Left kidney (tissue), 1 donor: ENCODE measurements at regions not wholly inside any gene's neighbourhood (a gene's known extent, or its start where the extent isn't known, plus 50 kb on each side); places are given as distances from the start of the nearest gene placed in this dataset.

Experiments used
- DNase-seq: peaks from one replicate; pipeline ENCODE4 v3.0.0-alpha.2; 2013

GRCh38 chr6:4187480-4187879 lies 52.1 kb upstream of the ECI2 start:
- DNase-seq: no peak

- DNase-seq: no peak
Measured at GRCh38 chr6:4186385-4186784, 51.0 kb upstream of the ECI2 start.

GRCh38 chr6:4185846-4186245 lies 50.5 kb upstream of the ECI2 start:
- DNase-seq: no peak

GRCh38 chr6:4185419-4185818 lies 50.0 kb upstream of the ECI2 start:
- DNase-seq: no peak
